AG04449 (cell line): ENCODE measurements at regions not wholly inside any gene's neighbourhood (a gene's known extent, or its start where the extent isn't known, plus 50 kb on each side); places are given as distances from the start of the nearest gene placed in this dataset.
"Not testable (repeated sequence)": the region's sequence is repeated elsewhere in the genome, so short reads cannot be mapped to it uniquely, and the experiment has no call there.

Experiments
- CTCF ChIA-PET: fragments of 350-600 bp; formaldehyde crosslinking; extraction: SDS; loops from one replicate; lab custom pipeline; 2021; ENCODE audit warnings: antibody characterized with exemption; lab: Yijun Ruan, JAX
- POLR2A ChIA-PET: fragments of 400-600, 350-600 bp; formaldehyde crosslinking; extraction: SDS; loops from one replicate; lab custom pipeline; 2020; ENCODE audit warnings: antibody characterized with exemption, inconsistent platforms; lab: Yijun Ruan, JAX
- DNase-seq: peaks from one replicate; pipeline ENCODE4 v3.0.0-alpha.2; 2010; ENCODE audit warnings: low read depth, low spot score
- H3K4me3 ChIP-seq: 2 replicates; pipeline ENCODE4 v1.5.1; 2011; ENCODE audit warnings: low read depth, mild to moderate bottlenecking, control low read depth, low read length
- CTCF ChIP-seq: IDR thresholded peaks from one replicate; pipeline ENCODE4 v1.5.1; 2011; ENCODE audit warnings: mild to moderate bottlenecking, moderate library complexity, low read length, control low read depth, inconsistent platforms; ENCODE audit not compliant: insufficient read depth; ENCODE audit errors: missing control alignments

- ChIA-PET CTCF (interaction anchor here (1.4 to 1.9 kb wide), 2 partner anchors 28 to 152 kb away, joined by 3 to 5 read pairs; no protein-coding TSS in a partner anchor), POLR2A (interaction anchor here (0.7 to 1.0 kb wide), 2 partner anchors 64 to 96 kb away, joined by 3 read pairs; partner anchors contain the start of gene TSC22D2)
- TF ChIP-seq CTCF = no peak
- DNase-seq = no peak
- H3K4me3 ChIP-seq = no peak overlapping the region
Measured at GRCh38 chr3:150344079-150344759, 63.9 kb upstream of the TSC22D2 start.

GRCh38 chr3:150342896-150343467 lies 65.1 kb upstream of the TSC22D2 start:
- POLR2A ChIA-PET = no interaction called here
- no peak overlapping the region for H3K4me3 ChIP-seq
- CTCF ChIA-PET = interaction anchor here (1.4 kb wide), 1 partner anchor 27 kb away, joined by 3 read pairs; no protein-coding TSS in a partner anchor
- DNase-seq = no peak
- TF ChIP-seq CTCF = no peak

GRCh38 chr3:150341891-150342290 lies 66.2 kb upstream of the TSC22D2 start:
- ChIA-PET POLR2A (no interaction called here), CTCF (no interaction called here)
- DNase-seq = no peak
- no peak for TF ChIP-seq CTCF
- H3K4me3 ChIP-seq = no peak overlapping the region

DNA sequence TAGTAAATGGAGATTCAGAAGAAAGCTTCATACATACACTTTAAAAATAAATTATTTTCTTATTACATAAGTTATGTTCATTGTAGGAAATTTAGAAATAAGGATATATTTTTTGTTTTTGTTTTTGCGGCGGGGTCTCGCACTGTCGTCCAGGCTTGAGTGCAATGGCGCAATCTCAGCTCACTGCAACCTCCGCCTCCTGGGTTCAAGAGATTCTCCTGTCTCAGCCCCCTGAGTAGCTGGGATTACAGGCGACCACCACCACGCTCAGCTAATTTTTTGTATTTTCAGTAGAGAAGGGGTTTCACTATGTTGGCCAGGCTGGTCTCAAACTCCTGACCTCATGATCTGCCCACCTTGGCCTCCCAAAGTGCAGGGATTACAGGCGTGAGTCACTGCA lies 71.7 kb upstream of the TSC22D2 start:
- H3K4me3 ChIP-seq, DNase-seq, POLR2A ChIA-PET, CTCF ChIA-PET: not testable (repeated sequence)

GRCh38 chr3:150335631-150336030 lies 72.5 kb upstream of the TSC22D2 start:
- POLR2A ChIA-PET = no interaction called here
- DNase-seq = no peak

GRCh38 chr3:150334974-150335373 lies 73.1 kb upstream of the TSC22D2 start:
- POLR2A ChIA-PET = no interaction called here
- CTCF ChIA-PET = interaction anchor here (1.2 kb wide), 1 partner anchor 9 kb away, joined by 3 read pairs; no protein-coding TSS in a partner anchor
- DNase-seq = no peak
- H3K4me3 ChIP-seq = no peak overlapping the region
- no peak for TF ChIP-seq CTCF

More at GRCh38 chr3:150335631-150336030, 72.5 kb upstream of the TSC22D2 start:
- no peak overlapping the region for H3K4me3 ChIP-seq
- CTCF ChIA-PET = no interaction called here
- no peak for TF ChIP-seq CTCF
